B cell (primary cell): ENCODE measurements at regions not wholly inside any gene's neighbourhood (a gene's known extent, or its start where the extent isn't known, plus 50 kb on each side); places are given as distances from the start of the nearest gene placed in this dataset.

Experiments
- ATAC-seq: fragments of 200-7000 bp; cut with Tn5 transposase; one replicate; pipeline ENCODE4 v1.10.0; 2021; ENCODE audit warnings: low read depth, mild to moderate bottlenecking, moderate number of reproducible peaks, moderate library complexity
- CTCF ChIA-PET: fragments of 350-600 bp; sonication (Branson Sonifier 250); formaldehyde crosslinking; loops from one replicate; lab custom pipeline; 2021; ENCODE audit warnings: antibody characterized with exemption, inconsistent platforms; lab: Charles Lee
- POLR2A ChIA-PET: fragments of 350-600 bp; sonication (Branson Sonifier 250); formaldehyde crosslinking; loops from one replicate; lab custom pipeline; 2021; ENCODE audit warnings: antibody characterized with exemption; lab: Charles Lee
- DNase-seq: peaks from one replicate; pipeline ENCODE4 v3.0.0; 2013
- H2AFZ ChIP-seq: 2 replicates; pipeline ENCODE4 v1.6.1; 2012; ENCODE audit warnings: mild to moderate bottlenecking, low read depth, low read length; ENCODE audit not compliant: insufficient read depth, poor library complexity, severe bottlenecking
- H3K27ac ChIP-seq, 2 donors: 1 replicate in 1 of 2; 2 replicates in 1 of 2; pipeline ENCODE4 v1.5.1; 2012 to 2013; ENCODE audit warnings: low read length in 2 of 2, mild to moderate bottlenecking in 2 of 2, moderate library complexity in 1 of 2
- H3K27me3 ChIP-seq, 4 experiments: fragments of 200-600 bp in 1 of 4; sonication (generic) in 1 of 4; replicated peaks in 1 of 4; 1 replicate in 2 of 4; 2 replicates in 2 of 4; pipeline versions ENCODE4 v1.6.1 to v1.7.0; 2013 to 2016; ENCODE audit warnings: low read length in 3 of 4, mild to moderate bottlenecking in 2 of 4, mixed read lengths in 1 of 4, moderate library complexity in 1 of 4; ENCODE audit not compliant: insufficient read depth in 4 of 4, control insufficient read depth in 3 of 4; ENCODE audit errors: control extremely low read depth in 1 of 4
- H3K36me3 ChIP-seq, 2 experiments: replicated peaks in 1 of 2; 1 replicate in 1 of 2; 2 replicates in 1 of 2; pipeline versions ENCODE4 v1.6.1 to v1.7.1; 2013; ENCODE audit warnings: low read length in 1 of 2; ENCODE audit not compliant: insufficient read depth in 2 of 2, control insufficient read depth in 1 of 2; ENCODE audit errors: control extremely low read depth in 1 of 2, extremely low read depth in 1 of 2
- H3K4me1 ChIP-seq, 2 donors: fragments of 200-600 bp in 1 of 2; sonication (generic) in 1 of 2; 1 replicate in 1 of 2; 2 replicates in 1 of 2; pipeline versions ENCODE4 v1.5.1 to v1.6.1; 2013 to 2017; ENCODE audit warnings: low read length in 2 of 2; ENCODE audit not compliant: control insufficient read depth in 2 of 2, insufficient read depth in 2 of 2
- H3K4me2 ChIP-seq: replicated peaks from 2 replicates; pipeline ENCODE3; 2012; ENCODE audit warnings: mild to moderate bottlenecking, low read depth, low read length; ENCODE audit not compliant: poor library complexity, severe bottlenecking
- H3K4me3 ChIP-seq, 5 experiments: fragments of 200-600 bp in 1 of 5; sonication (generic) in 1 of 5; 1 replicate in 3 of 5; 2 replicates in 2 of 5; pipeline versions ENCODE4 v1.5.1 to v1.7.0; 2011 to 2016; ENCODE audit warnings: low read length in 4 of 5, mild to moderate bottlenecking in 4 of 5, low read depth in 2 of 5, control low read depth in 1 of 5, moderate library complexity in 1 of 5; ENCODE audit not compliant: insufficient read depth in 1 of 5; ENCODE audit errors: control extremely low read depth in 1 of 5, extremely low read depth in 1 of 5
- H3K79me2 ChIP-seq: fragments of 200-600 bp; sonication (generic); one replicate; pipeline ENCODE4 v1.6.0; 2016; ENCODE audit warnings: low read length; ENCODE audit not compliant: control insufficient read depth, insufficient read depth
- H3K9ac ChIP-seq: fragments of 200-600 bp; sonication (generic); 2 replicates; pipeline ENCODE4 v1.6.1; 2017; ENCODE audit warnings: mild to moderate bottlenecking, low read length, moderate library complexity
- H3K9me3 ChIP-seq, 3 donors: one replicate each; pipeline versions ENCODE4 v1.6.1 to v1.7.1; 2013; ENCODE audit warnings: low read length in 2 of 3; ENCODE audit not compliant: control insufficient read depth in 2 of 3, insufficient read depth in 1 of 3; ENCODE audit errors: control extremely low read depth in 1 of 3
- H4K20me1 ChIP-seq: 2 replicates; pipeline ENCODE4 v1.6.0; 2012; ENCODE audit warnings: mild to moderate bottlenecking, low read length; ENCODE audit not compliant: insufficient read depth, control insufficient read depth, poor library complexity, severe bottlenecking
- H3K27ac Mint-ChIP-seq: one replicate; pipeline ENCODE4 v1.8.0; 2021; ENCODE audit warnings: mixed read lengths
- H3K27me3 Mint-ChIP-seq: one replicate; pipeline ENCODE4 v1.8.0; 2021; ENCODE audit warnings: mixed read lengths
- H3K4me1 Mint-ChIP-seq: one replicate; pipeline ENCODE4 v1.8.0; 2021; ENCODE audit warnings: mixed read lengths
- H3K4me3 Mint-ChIP-seq: one replicate; pipeline ENCODE4 v1.8.0; 2021; ENCODE audit warnings: mixed read lengths
- H3K9me3 Mint-ChIP-seq: one replicate; pipeline ENCODE4 v1.8.0; 2022; ENCODE audit warnings: mixed read lengths; ENCODE audit not compliant: insufficient read depth
- CTCF ChIP-seq: fragments of 200-600 bp; IDR thresholded peaks from one replicate; pipeline ENCODE4 v1.8.0; 2022; ENCODE audit warnings: antibody characterized with exemption, mild to moderate bottlenecking
- EZH2 ChIP-seq: IDR thresholded peaks from 2 replicates; pipeline ENCODE4 v1.6.1; 2012; ENCODE audit warnings: borderline replicate concordance, low read depth, mild to moderate bottlenecking, moderate library complexity, low read length; ENCODE audit not compliant: insufficient read depth, poor library complexity, severe bottlenecking
- WGBS: methylation state at CpG from one replicate; pipeline ENCODE4 v1.1.5; 2013; ENCODE audit warnings: missing lambda C conversion rate; ENCODE audit not compliant: insufficient coverage; 5-methylcytosine and 5-hydroxymethylcytosine counted together
- intact Hi-C: fragments of 100-400 bp; cut with micrococcal nuclease; formaldehyde crosslinking; loops from one replicate; pipeline ENCODE4 v1.10.0; 2022

DNA sequence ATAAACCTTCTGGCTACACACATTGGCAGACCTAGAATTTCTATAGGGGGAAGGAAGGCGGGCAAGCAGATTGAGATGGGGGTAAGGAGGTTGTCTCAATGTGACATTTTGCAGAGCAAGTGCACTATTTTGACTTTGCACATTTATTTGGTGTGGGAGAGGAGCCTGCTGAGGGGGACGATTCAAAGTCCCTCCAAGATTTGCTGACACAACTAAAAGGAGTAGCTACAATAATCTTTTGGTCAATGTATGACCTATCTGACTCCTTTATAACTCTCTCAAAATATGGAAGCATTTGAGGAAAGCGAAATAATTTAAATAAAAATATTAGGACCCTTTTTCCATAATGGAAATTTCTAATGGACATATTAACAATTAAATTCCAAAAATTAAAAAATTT lies 274.9 kb upstream of the PPARGC1A start:
- WGBS, result 100% methylated on average over 1 of the region's 3 CpGs
- CTCF ChIA-PET, result no interaction called here

DNA sequence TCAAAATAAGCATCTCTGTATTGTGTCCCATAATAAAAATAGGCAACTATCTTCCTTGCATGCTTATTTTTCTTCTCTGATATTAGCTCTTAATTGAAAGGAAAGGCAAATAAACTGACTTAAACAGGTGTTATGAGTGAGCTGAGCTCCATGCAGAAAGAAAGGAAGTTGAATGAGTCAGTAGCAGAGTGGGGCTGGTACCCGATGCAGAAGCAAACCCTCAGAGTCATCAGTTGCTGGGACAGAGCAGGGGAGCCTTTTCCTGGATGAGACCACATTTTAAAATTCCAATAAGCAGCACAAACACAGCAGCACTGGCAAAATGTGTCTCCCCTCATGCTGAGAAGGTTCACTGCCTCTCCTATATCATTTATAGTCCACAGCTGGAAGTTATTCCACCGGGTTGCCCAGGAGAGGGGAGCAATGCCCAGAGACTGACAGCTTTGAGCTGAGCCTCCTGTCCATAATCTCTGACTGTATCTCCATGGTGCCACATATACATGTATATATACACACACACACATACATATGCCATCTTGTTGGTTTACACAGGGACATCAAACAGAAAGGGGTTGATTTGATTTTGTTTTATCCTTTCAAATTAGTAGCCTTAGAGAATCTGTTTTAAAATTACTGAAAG lies 274.3 kb upstream of the PPARGC1A start:
- no peaks in the 10 kb centered on the region for H3K4me1 ChIP-seq
- intact Hi-C loops, result no loop called here
- H3K4me1 Mint-ChIP-seq, result no peaks in the 10 kb centered on the region
- H4K20me1 ChIP-seq, result no peaks in the 10 kb centered on the region
- no peaks in the 10 kb centered on the region for H3K27me3 Mint-ChIP-seq
- WGBS, result 30% methylated on average over 2 of the region's 2 CpGs
- no peak overlapping the region for H3K4me3 ChIP-seq
- no peak overlapping the region for H3K27ac Mint-ChIP-seq
- H3K79me2 ChIP-seq, result no peaks in the 10 kb centered on the region
- ChIA-PET CTCF (no interaction called here), POLR2A (no interaction called here)
- no peaks in the 10 kb centered on the region for H3K9me3 ChIP-seq
- ATAC-seq (no peak), DNase-seq (no peak)
- TF ChIP-seq EZH2 (no peak), CTCF (no peak)
- H3K36me3 ChIP-seq, result no peaks in the 10 kb centered on the region
- H3K27ac ChIP-seq, result no peak overlapping the region
- H3K4me2 ChIP-seq, result no peak overlapping the region
- H3K9ac ChIP-seq, result no peak overlapping the region
- H3K9me3 Mint-ChIP-seq, result peaks cover 1% of the 10 kb centered on the region
- no peaks in the 10 kb centered on the region for H3K27me3 ChIP-seq
- no peak overlapping the region for H2AFZ ChIP-seq
- no peak overlapping the region for H3K4me3 Mint-ChIP-seq

More for the DNA sequence above, 274.9 kb upstream of the PPARGC1A start:
- ATAC-seq (no peak), DNase-seq (no peak)
- Histone ChIP-seq H3K9me3 (no peaks in the 10 kb centered on the region), H4K20me1 (no peaks in the 10 kb centered on the region), H3K4me3 (no peak overlapping the region), H3K27me3 (no peaks in the 10 kb centered on the region), H3K79me2 (no peaks in the 10 kb centered on the region), H3K4me2 (no peak overlapping the region), H3K36me3 (no peaks in the 10 kb centered on the region), H3K27ac (no peak overlapping the region), H3K4me1 (no peaks in the 10 kb centered on the region), H2AFZ (no peak overlapping the region), H3K9ac (no peak overlapping the region)
- TF ChIP-seq EZH2, result no peak
- TF ChIP-seq CTCF, result no peak
- intact Hi-C loops, result no loop called here
- Mint-ChIP-seq H3K4me3 (no peak overlapping the region), H3K9me3 (peaks cover 1% of the 10 kb centered on the region), H3K4me1 (no peaks in the 10 kb centered on the region), H3K27me3 (no peaks in the 10 kb centered on the region), H3K27ac (no peak overlapping the region)
- POLR2A ChIA-PET, result no interaction called here
